HEK293 (cell line): ENCODE measurements at regions not wholly inside any gene's neighbourhood (a gene's known extent, or its start where the extent isn't known, plus 50 kb on each side); places are given as distances from the start of the nearest gene placed in this dataset.
"Not testable (repeated sequence)": the region's sequence is repeated elsewhere in the genome, so short reads cannot be mapped to it uniquely, and the experiment has no call there.

Experiments used
- CTCF ChIA-PET: fragments of 350-600 bp; formaldehyde crosslinking; extraction: SDS; loops from one replicate; lab custom pipeline; 2021; ENCODE audit warnings: antibody characterized with exemption; lab: Yijun Ruan, JAX
- POLR2A ChIA-PET: fragments of 300-600 bp; formaldehyde crosslinking; extraction: SDS; loops from one replicate; lab custom pipeline; 2020; ENCODE audit warnings: antibody characterized with exemption, inconsistent platforms; lab: Yijun Ruan, JAX
- H3K27ac ChIP-seq: fragments of 200-500 bp; sonication (Bioruptor generic); 2 replicates; pipeline ENCODE4 v1.5.1; 2014; ENCODE audit warnings: low read depth, low read length, control low read depth, inconsistent platforms; ENCODE audit errors: extremely low read depth
- H3K36me3 ChIP-seq, 2 experiments: fragments of 200-500 bp in 1 of 2; sonication (Bioruptor generic) in 1 of 2; 1 replicate in 1 of 2; 2 replicates in 1 of 2; pipeline ENCODE4 v1.5.1; 2014 to 2017; ENCODE audit warnings: inconsistent platforms in 2 of 2, low read length in 2 of 2; ENCODE audit not compliant: control insufficient read depth in 2 of 2, insufficient read depth in 1 of 2
- H3K4me1 ChIP-seq: fragments of 200-500 bp; sonication (Bioruptor generic); 2 replicates; pipeline ENCODE4 v1.5.1; 2014; ENCODE audit warnings: mild to moderate bottlenecking, low read length, inconsistent platforms; ENCODE audit not compliant: control insufficient read depth, insufficient read depth
- H3K4me3 ChIP-seq: 2 replicates; pipeline ENCODE4 v1.5.1; 2011; ENCODE audit warnings: low read depth, mild to moderate bottlenecking, control low read depth, low read length, moderate library complexity
- H3K9me3 ChIP-seq: fragments of 200-500 bp; sonication (Bioruptor generic); 2 replicates; pipeline ENCODE4 v1.5.1; 2014; ENCODE audit warnings: low read depth, low read length, inconsistent platforms; ENCODE audit not compliant: control insufficient read depth, insufficient read depth
- CTCF ChIP-seq: fragments of 450-650 bp; formaldehyde crosslinking; IDR thresholded peaks from 2 replicates; pipeline ENCODE4 v1.5.1; 2016; ENCODE audit warnings: missing biosample characterization, missing genetic modification characterization
- HOXC10 ChIP-seq: sonication (generic); formaldehyde crosslinking; IDR thresholded peaks from 2 replicates; pipeline ENCODE4 v1.8.1; 2023; ENCODE audit warnings: mild to moderate bottlenecking, missing genetic modification reagents
- IKZF3 ChIP-seq: fragments of 450-650 bp; IDR thresholded peaks from 2 replicates; pipeline ENCODE4 v1.5.0; 2018; ENCODE audit warnings: missing biosample characterization, mild to moderate bottlenecking, missing genetic modification characterization, moderate library complexity
- KLF17 ChIP-seq: fragments of 450-650 bp; formaldehyde crosslinking; IDR thresholded peaks from 2 replicates; pipeline ENCODE4 v1.5.1; 2016; ENCODE audit warnings: missing biosample characterization, missing genetic modification characterization
- OSR2 ChIP-seq: fragments of 450-650 bp; formaldehyde crosslinking; IDR thresholded peaks from 2 replicates; pipeline ENCODE4 v1.5.1; 2016; ENCODE audit warnings: missing biosample characterization, missing genetic modification characterization
- PRDM4 ChIP-seq: fragments of 450-650 bp; formaldehyde crosslinking; IDR thresholded peaks from 2 replicates; pipeline ENCODE4 v1.5.1; 2017; ENCODE audit warnings: missing biosample characterization, missing genetic modification characterization
- ZBTB1 ChIP-seq: fragments of 450-650 bp; formaldehyde crosslinking; IDR thresholded peaks from 2 replicates; pipeline ENCODE4 v1.5.1; 2016; ENCODE audit warnings: missing biosample characterization, missing genetic modification characterization
- ZBTB21 ChIP-seq: fragments of 450-650 bp; formaldehyde crosslinking; IDR thresholded peaks from 2 replicates; pipeline ENCODE4 v1.5.1; 2017; ENCODE audit warnings: missing biosample characterization, missing genetic modification characterization
- ZBTB7A ChIP-seq: fragments of 450-650 bp; formaldehyde crosslinking; IDR thresholded peaks from 2 replicates; pipeline ENCODE4 v1.5.1; 2016; ENCODE audit warnings: low read depth, missing biosample characterization, missing genetic modification characterization
- ZNF114 ChIP-seq: fragments of 450-650 bp; formaldehyde crosslinking; IDR thresholded peaks from 2 replicates; pipeline ENCODE4 v1.5.0; 2017; ENCODE audit warnings: missing biosample characterization, missing genetic modification characterization
- ZNF138 ChIP-seq: fragments of 450-650 bp; formaldehyde crosslinking; IDR thresholded peaks from 2 replicates; pipeline ENCODE4 v1.5.1; 2016; ENCODE audit warnings: missing biosample characterization, missing genetic modification characterization, borderline replicate concordance
- ZNF354C ChIP-seq: fragments of 450-650 bp; formaldehyde crosslinking; IDR thresholded peaks from 2 replicates; pipeline ENCODE4 v1.5.1; 2016; ENCODE audit warnings: missing biosample characterization, missing genetic modification characterization, low read depth, borderline replicate concordance
- ZNF48 ChIP-seq: fragments of 450-650 bp; formaldehyde crosslinking; IDR thresholded peaks from 2 replicates; pipeline ENCODE4 v1.5.1; 2016; ENCODE audit warnings: missing biosample characterization, missing genetic modification characterization
- ZNF510 ChIP-seq: fragments of 450-650 bp; formaldehyde crosslinking; IDR thresholded peaks from 2 replicates; pipeline ENCODE4 v1.5.1; 2018; ENCODE audit warnings: mild to moderate bottlenecking, missing genetic modification characterization, missing biosample characterization; ENCODE audit not compliant: insufficient replicate concordance
- ZNF549 ChIP-seq: fragments of 450-650 bp; IDR thresholded peaks from 2 replicates; pipeline ENCODE4 v1.5.1; 2018; ENCODE audit warnings: missing biosample characterization, missing genetic modification characterization, mild to moderate bottlenecking, inconsistent platforms, moderate library complexity
- ZNF560 ChIP-seq: fragments of 450-650 bp; formaldehyde crosslinking; IDR thresholded peaks from 2 replicates; pipeline ENCODE4 v1.5.1; 2017; ENCODE audit warnings: missing biosample characterization, missing genetic modification characterization, borderline replicate concordance
- ZNF629 ChIP-seq: fragments of 450-650 bp; formaldehyde crosslinking; IDR thresholded peaks from 2 replicates; pipeline ENCODE4 v1.5.1; 2017; ENCODE audit warnings: missing biosample characterization, missing genetic modification characterization
- ZNF654 ChIP-seq: fragments of 450-650 bp; formaldehyde crosslinking; IDR thresholded peaks from 2 replicates; pipeline ENCODE4 v1.5.1; 2016; ENCODE audit warnings: low read depth, missing biosample characterization, missing genetic modification characterization
- ZNF792 ChIP-seq: fragments of 450-650 bp; formaldehyde crosslinking; IDR thresholded peaks from 2 replicates; pipeline ENCODE4 v1.5.1; 2016; ENCODE audit warnings: missing biosample characterization, missing genetic modification characterization
- ZNF830 ChIP-seq: fragments of 450-650 bp; IDR thresholded peaks from 2 replicates; pipeline ENCODE4 v1.5.0; 2018; ENCODE audit warnings: missing biosample characterization, missing genetic modification characterization, low read depth, mild to moderate bottlenecking, moderate library complexity

GRCh38 chr13:38223089-38223488 is 126.6 kb upstream of the UFM1 start:
- Histone ChIP-seq H3K4me3 (no peak overlapping the region), H3K9me3 (no peaks in the 10 kb centered on the region), H3K27ac (no peak overlapping the region), H3K36me3 (no peaks in the 10 kb centered on the region), H3K4me1 (no peaks in the 10 kb centered on the region)
- ChIA-PET CTCF (interaction anchor here (0.5 to 1.4 kb wide), 4 partner anchors 19 to 354 kb away, joined by 3 to 6 read pairs (median 3); no protein-coding TSS in a partner anchor), POLR2A (no interaction called here)
- TF ChIP-seq ZBTB1 (tag by site-specific recombination), result no peak
- TF ChIP-seq ZNF549 (tag by site-specific recombination), result no peak
- peak; percentile 51 for TF ChIP-seq ZNF654 (tag by site-specific recombination)
- no peak for TF ChIP-seq ZNF629 (tag by site-specific recombination)
- TF ChIP-seq ZNF48 (tag by site-specific recombination), result no peak
- TF ChIP-seq ZNF560 (tag by site-specific recombination), result no peak
- no peak for TF ChIP-seq ZNF114 (tag by site-specific recombination)
- no peak for TF ChIP-seq PRDM4 (tag by site-specific recombination)
- TF ChIP-seq ZNF792 (tag by site-specific recombination), result no peak
- TF ChIP-seq OSR2 (tag by site-specific recombination), result no peak
- TF ChIP-seq CTCF, result peak; percentile 20; the same call in 1 of the 2 replicates
- no peak for TF ChIP-seq HOXC10 (CRISPR knock-in tag)
- TF ChIP-seq ZNF830, result no peak
- no peak for TF ChIP-seq ZNF138 (tag by site-specific recombination)
- no peak for TF ChIP-seq IKZF3
- TF ChIP-seq ZNF354C (tag by site-specific recombination), result no peak

- CTCF ChIA-PET, H3K36me3 ChIP-seq, H3K4me3 ChIP-seq, POLR2A ChIA-PET, H3K9me3 ChIP-seq, H3K27ac ChIP-seq, H3K4me1 ChIP-seq: not testable (repeated sequence)
Observed at GRCh38 chr13:38221120-38221519, 128.5 kb upstream of the UFM1 start.

GRCh38 chr13:38216181-38216580 is 133.5 kb upstream of the UFM1 start:
- no peaks in the 10 kb centered on the region for H3K36me3 ChIP-seq
- H3K9me3 ChIP-seq, result no peaks in the 10 kb centered on the region
- H3K4me3 ChIP-seq, result no peak overlapping the region
- POLR2A ChIA-PET, result no interaction called here
- H3K4me1 ChIP-seq, result no peaks in the 10 kb centered on the region
- CTCF ChIA-PET, result no interaction called here
- TF ChIP-seq ZBTB7A (tag by site-specific recombination) (no peak), KLF17 (tag by site-specific recombination) (no peak), ZNF48 (tag by site-specific recombination) (no peak), ZBTB21 (tag by site-specific recombination) (no peak), ZNF510 (tag by site-specific recombination) (no peak)
- H3K27ac ChIP-seq, result no peak overlapping the region
